PC-3 (cell line): ENCODE measurements at regions not wholly inside any gene's neighbourhood (a gene's known extent, or its start where the extent isn't known, plus 50 kb on each side); places are given as distances from the start of the nearest gene placed in this dataset.

Experiments
- ATAC-seq: fragments of 200-7000 bp; cut with Tn5 transposase; 2 replicates; pipeline ENCODE4 v1.9.1; 2020; ENCODE audit warnings: mild to moderate bottlenecking, moderate library complexity
- BruUV-seq: library from RNA; stranded (reverse); fragments of 400-500 nt; replicated peaks from 2 replicates; lab custom pipeline; 2021; lab: Mats Ljungman, UMichigan
- CTCF ChIA-PET: fragments of 300-600 bp; sonication (Branson Sonifier 250); formaldehyde crosslinking; loops from one replicate; lab custom pipeline; 2022; ENCODE audit warnings: antibody characterized with exemption; lab: Charles Lee
- POLR2A ChIA-PET: fragments of 300-600 bp; sonication (Branson Sonifier 250); formaldehyde crosslinking; loops from one replicate; lab custom pipeline; 2022; ENCODE audit warnings: antibody characterized with exemption; ENCODE audit not compliant: unreplicated experiment; lab: Charles Lee
- DNase-seq: peaks from one replicate; pipeline ENCODE4 v3.0.0-alpha.2; 2015
- H2AFZ ChIP-seq: fragments of 300-600 bp; sonication (generic); 2 replicates; pipeline ENCODE4 v1.6.0; 2016; ENCODE audit warnings: antibody characterized with exemption, low read length
- H3F3A ChIP-seq: fragments of 300-600 bp; sonication (generic); one replicate; pipeline ENCODE4 v1.6.0; 2017; ENCODE audit warnings: antibody characterized with exemption, low read length, control low read depth, mild to moderate bottlenecking; ENCODE audit not compliant: unreplicated experiment
- H3K27ac ChIP-seq: fragments of 300-600 bp; sonication (generic); 2 replicates; pipeline ENCODE4 v1.5.1; 2016; ENCODE audit warnings: mild to moderate bottlenecking, low read length
- H3K27me3 ChIP-seq: fragments of 300-600 bp; sonication (generic); 2 replicates; pipeline ENCODE4 v1.6.1; 2016; ENCODE audit warnings: low read length, mixed read lengths
- H3K36me3 ChIP-seq: fragments of 300-600 bp; sonication (generic); 2 replicates; pipeline ENCODE4 v1.6.1; 2016; ENCODE audit warnings: low read depth, mixed run types, low read length, mixed read lengths
- H3K4me1 ChIP-seq: fragments of 300-600 bp; sonication (generic); 2 replicates; pipeline ENCODE4 v1.5.1; 2016; ENCODE audit warnings: low read length; ENCODE audit not compliant: insufficient read depth
- H3K4me2 ChIP-seq: fragments of 300-600 bp; sonication (generic); 2 replicates; pipeline ENCODE4 v1.6.0; 2016; ENCODE audit warnings: low read length
- H3K4me3 ChIP-seq: fragments of 300-600 bp; sonication (generic); 2 replicates; pipeline ENCODE4 v1.5.1; 2016; ENCODE audit warnings: mild to moderate bottlenecking, low read length, mixed read lengths
- H3K79me2 ChIP-seq: fragments of 300-600 bp; sonication (generic); 2 replicates; pipeline ENCODE4 v1.6.1; 2017; ENCODE audit warnings: low read length, mixed read lengths
- H3K9ac ChIP-seq: fragments of 300-600 bp; sonication (generic); 2 replicates; pipeline ENCODE4 v1.6.0; 2016; ENCODE audit warnings: mild to moderate bottlenecking, low read length
- H3K9me2 ChIP-seq: fragments of 300-600 bp; sonication (generic); replicated peaks from 2 replicates; pipeline ENCODE4 v1.6.1; 2016; ENCODE audit warnings: mixed run types, low read length, mixed read lengths
- H3K9me3 ChIP-seq: fragments of 300-600 bp; sonication (generic); 2 replicates; pipeline ENCODE4 v1.6.1; 2016; ENCODE audit warnings: low read length, mixed read lengths
- H4K20me1 ChIP-seq: fragments of 300-600 bp; sonication (generic); 2 replicates; pipeline ENCODE4 v1.6.1; 2016; ENCODE audit warnings: low read length, mixed read lengths
- CTCF ChIP-seq: fragments of 300-600 bp; sonication (generic); conservative IDR thresholded peaks from 2 replicates; pipeline ENCODE4 v1.5.1; 2017; ENCODE audit warnings: antibody characterized with exemption, low read depth, mild to moderate bottlenecking, low read length
- EZH2 ChIP-seq: fragments of 300-600 bp; sonication (generic); IDR thresholded peaks from one replicate; pipeline ENCODE4 v1.6.1; 2017; ENCODE audit warnings: antibody characterized with exemption, mild to moderate bottlenecking, low read length; ENCODE audit not compliant: unreplicated experiment
- EZH2phosphoT487 ChIP-seq: fragments of 300-600 bp; sonication (generic); IDR thresholded peaks from 2 replicates; pipeline ENCODE4 v1.6.1; 2018; ENCODE audit warnings: mild to moderate bottlenecking, antibody characterized with exemption, low read length, borderline replicate concordance
- intact Hi-C: fragments of 100-400 bp; cut with micrococcal nuclease; formaldehyde crosslinking; loops from 2 replicates; pipeline ENCODE4 v1.9.0; 2023

GRCh38 chr6:14670806-14671205, 553.2 kb downstream of the CD83 start:
- Histone ChIP-seq H3K4me2 (no peak overlapping the region), H3K27me3 (no peaks in the 10 kb centered on the region), H2AFZ (no peak overlapping the region), H3K79me2 (no peaks in the 10 kb centered on the region), H3K9ac (no peak overlapping the region), H4K20me1 (no peaks in the 10 kb centered on the region), H3F3A (peaks cover 3% of the 10 kb centered on the region), H3K9me3 (no peaks in the 10 kb centered on the region), H3K4me1 (peaks cover 23% of the 10 kb centered on the region), H3K9me2 (no peaks in the 10 kb centered on the region), H3K4me3 (no peak overlapping the region), H3K36me3 (no peaks in the 10 kb centered on the region), H3K27ac (peak overlapping the region; percentile 32; the same call in 1 of the 2 replicates)
- ATAC-seq (no peak), DNase-seq (no peak)
- TF ChIP-seq EZH2 = no peak
- TF ChIP-seq CTCF = no peak
- no peak for TF ChIP-seq EZH2phosphoT487
- ChIA-PET CTCF (no interaction called here), POLR2A (interaction anchor here (0.5 kb wide), 1 partner anchor 26 kb away, joined by 3 read pairs; no protein-coding TSS in a partner anchor)
- intact Hi-C loops = no loop called here
- BruUV-seq = no TSS peak

GRCh38 chr6:14671261-14671681, 553.7 kb downstream of the CD83 start:
- Histone ChIP-seq H2AFZ (no peak overlapping the region), H3K9ac (no peak overlapping the region), H3K27ac (peak overlapping the region; percentile 32), H3K36me3 (no peaks in the 10 kb centered on the region), H3K9me3 (no peaks in the 10 kb centered on the region), H3K9me2 (no peaks in the 10 kb centered on the region), H3K4me2 (no peak overlapping the region), H3K4me1 (peaks cover 23% of the 10 kb centered on the region), H3F3A (peaks cover 2% of the 10 kb centered on the region), H3K79me2 (no peaks in the 10 kb centered on the region), H3K4me3 (no peak overlapping the region), H3K27me3 (no peaks in the 10 kb centered on the region), H4K20me1 (no peaks in the 10 kb centered on the region)
- BruUV-seq = no TSS peak
- TF ChIP-seq EZH2phosphoT487 = no peak
- no peak for TF ChIP-seq CTCF
- TF ChIP-seq EZH2 = no peak
- intact Hi-C loops = no loop called here
- no peak; the same call in 1 of the 2 replicates for ATAC-seq
- peak; percentile 63 for DNase-seq
- ChIA-PET POLR2A (no interaction called here), CTCF (no interaction called here)

- intact Hi-C loops = no loop called here
- CTCF ChIA-PET = no interaction called here
- Histone ChIP-seq H3K4me3 (no peak overlapping the region), H3K9me2 (no peaks in the 10 kb centered on the region), H2AFZ (no peak overlapping the region), H3K27me3 (no peaks in the 10 kb centered on the region), H3K27ac (peak overlapping the region; percentile 32), H3F3A (no peaks in the 10 kb centered on the region), H3K36me3 (no peaks in the 10 kb centered on the region), H3K79me2 (no peaks in the 10 kb centered on the region), H3K9ac (no peak overlapping the region), H3K4me2 (no peak overlapping the region), H3K9me3 (no peaks in the 10 kb centered on the region), H4K20me1 (no peaks in the 10 kb centered on the region), H3K4me1 (peaks cover 21% of the 10 kb centered on the region; the same call in 1 of the 2 replicates)
- no peak for TF ChIP-seq EZH2phosphoT487
- no peak for TF ChIP-seq EZH2
- no peak for TF ChIP-seq CTCF
- BruUV-seq = no TSS peak
- POLR2A ChIA-PET = no interaction called here
- no peak for DNase-seq
- ATAC-seq = no peak
Observed at GRCh38 chr6:14671937-14672336, 554.4 kb downstream of the CD83 start.
